ENCODE measurements at regions not wholly inside any gene's neighbourhood (a gene's known extent, or its start where the extent isn't known, plus 50 kb on each side); places are given as distances from the start of the nearest gene placed in this dataset.

- WGBS, 2 experiments (ENCODE audit: extremely low coverage in 2 of 2, insufficient read length in 1 of 2): no CpG with 5 or more reads among the region's 2 CpGs
- no peak overlapping the region for H3K18ac ChIP-seq (ENCODE audit: low read depth, low read length)
- no peak overlapping the region for H4K5ac ChIP-seq (ENCODE audit: low read depth, low read length)
- H3K27ac ChIP-seq (ENCODE audit: insufficient read depth, low read length): no peak overlapping the region
- H3K4me1 ChIP-seq (ENCODE audit: control insufficient read depth, insufficient read depth, low read length): no peaks in the 10 kb centered on the region
- H2AK9ac ChIP-seq (replicated peaks; ENCODE audit: low read depth, low read length, poor library complexity): no peak overlapping the region
- no peak for ATAC-seq (ENCODE audit: low read depth)
- H3K4ac ChIP-seq (ENCODE audit: low read depth, low read length): no peak overlapping the region
- no peak overlapping the region for H4K8ac ChIP-seq (ENCODE audit: low read depth in 2 of 2, low read length in 2 of 2)
- ChIA-PET CTCF (no interaction called here), POLR2A (ENCODE audit: unreplicated experiment) (no interaction called here)
- no peak for DNase-seq
- H3K9me3 ChIP-seq (ENCODE audit: control insufficient read depth, insufficient read depth, low read length): peaks cover 4% of the 10 kb centered on the region
- H3K4me3 ChIP-seq (ENCODE audit: insufficient read depth, low read depth, low read length): no peak overlapping the region
- dilution Hi-C loops (cut with HindIII; ENCODE audit: low sequenced_read_pairs, unreplicated experiment): no loop called here
- TF ChIP-seq MAZ (IDR thresholded peaks at IDR 0.05; ENCODE audit: borderline replicate concordance, low read depth, low read length): no peak
- no peaks in the 10 kb centered on the region for H4K20me1 ChIP-seq (ENCODE audit: insufficient read depth, low read length)
- no peak overlapping the region for H3K23ac ChIP-seq (ENCODE audit: low read depth, low read length)
- H2BK120ac ChIP-seq (ENCODE audit: low read depth, low read length): no peak overlapping the region
- intact Hi-C loops (cut with micrococcal nuclease): no loop called here
- no peak overlapping the region for H2AK5ac ChIP-seq (ENCODE audit: low read depth, low read length)
- BruUV-seq (replicated peaks): no TSS peak
- H3K79me1 ChIP-seq (ENCODE audit: low read depth in 1 of 2, low read length in 2 of 2): no peaks in the 10 kb centered on the region
- H4K91ac ChIP-seq (ENCODE audit: insufficient read depth, low read depth, low read length): no peak overlapping the region
- no peak overlapping the region for H2BK20ac ChIP-seq (ENCODE audit: low read depth, low read length)
- H3K56ac ChIP-seq (ENCODE audit: extremely low read depth, insufficient read depth, low read length): no peak overlapping the region
- H2AFZ ChIP-seq (replicated peaks; ENCODE audit: low read length, poor library complexity): no peak overlapping the region
- in situ Hi-C loops (cut with MboI; ENCODE audit: low sequenced_read_pairs): no loop called here
- no peak overlapping the region for H2BK15ac ChIP-seq (ENCODE audit: low read depth, low read length)
- no peak overlapping the region for H3K4me2 ChIP-seq (ENCODE audit: low read depth, low read length)
- H3K9ac ChIP-seq (ENCODE audit: low read depth, low read length): no peak overlapping the region
- H3K14ac ChIP-seq (replicated peaks; ENCODE audit: low read depth, low read length): no peak overlapping the region
- no peaks in the 10 kb centered on the region for H3K27me3 ChIP-seq (ENCODE audit: control insufficient read depth, insufficient read depth, low read length)
- no peaks in the 10 kb centered on the region for H3K36me3 ChIP-seq (ENCODE audit: control insufficient read depth, insufficient read depth, low read length)
- H2BK5ac ChIP-seq (ENCODE audit: low read depth, low read length, poor library complexity, severe bottlenecking): no peak overlapping the region
- H3K9me1 ChIP-seq (ENCODE audit: insufficient read depth, low read length): no peaks in the 10 kb centered on the region
These were observed 268.2 kb downstream of the ISL1 start for GRCh38 chr5:51651476-51651875.
